Nephron progenitor cell (in vitro differentiated cells): ENCODE measurements at regions not wholly inside any gene's neighbourhood (a gene's known extent, or its start where the extent isn't known, plus 50 kb on each side); places are given as distances from the start of the nearest gene placed in this dataset.

ENCODE experiments used
- DNase-seq: peaks from one replicate; pipeline ENCODE4 v3.0.0; 2021
- H3K27ac Mint-ChIP-seq: 2 replicates; pipeline ENCODE4 v1.8.0; 2021; ENCODE audit warnings: mild to moderate bottlenecking, moderate library complexity, mixed read lengths
- H3K27me3 Mint-ChIP-seq: 2 replicates; pipeline ENCODE4 v1.8.0; 2021; ENCODE audit warnings: mild to moderate bottlenecking, low read depth, mixed read lengths; ENCODE audit not compliant: poor library complexity
- H3K36me3 Mint-ChIP-seq: 2 replicates; pipeline ENCODE4 v1.8.0; 2021; ENCODE audit warnings: low read depth, mixed read lengths
- H3K4me1 Mint-ChIP-seq: 2 replicates; pipeline ENCODE4 v1.8.0; 2021; ENCODE audit warnings: mixed read lengths
- H3K4me3 Mint-ChIP-seq: 2 replicates; pipeline ENCODE4 v1.8.0; 2021; ENCODE audit warnings: mild to moderate bottlenecking, moderate library complexity, mixed read lengths
- H3K9me3 Mint-ChIP-seq: 2 replicates; pipeline ENCODE4 v1.8.0; 2021; ENCODE audit warnings: mild to moderate bottlenecking, moderate library complexity, mixed read lengths
- CTCF ChIP-seq: fragments of 200-600 bp; sonication (generic); IDR thresholded peaks from 2 replicates; pipeline ENCODE4 v1.5.0; 2021; ENCODE audit warnings: antibody characterized with exemption

- Mint-ChIP-seq H3K27ac (no peak overlapping the region), H3K9me3 (peaks cover under 1% of the 10 kb centered on the region), H3K36me3 (no peaks in the 10 kb centered on the region), H3K4me3 (no peak overlapping the region), H3K4me1 (peaks cover 20% of the 10 kb centered on the region), H3K27me3 (peaks cover 6% of the 10 kb centered on the region)
- TF ChIP-seq CTCF = no peak
- no peak for DNase-seq
These were observed 860.1 kb downstream of the TBC1D22A start for GRCh38 chr22:47622541-47622940.

DNA sequence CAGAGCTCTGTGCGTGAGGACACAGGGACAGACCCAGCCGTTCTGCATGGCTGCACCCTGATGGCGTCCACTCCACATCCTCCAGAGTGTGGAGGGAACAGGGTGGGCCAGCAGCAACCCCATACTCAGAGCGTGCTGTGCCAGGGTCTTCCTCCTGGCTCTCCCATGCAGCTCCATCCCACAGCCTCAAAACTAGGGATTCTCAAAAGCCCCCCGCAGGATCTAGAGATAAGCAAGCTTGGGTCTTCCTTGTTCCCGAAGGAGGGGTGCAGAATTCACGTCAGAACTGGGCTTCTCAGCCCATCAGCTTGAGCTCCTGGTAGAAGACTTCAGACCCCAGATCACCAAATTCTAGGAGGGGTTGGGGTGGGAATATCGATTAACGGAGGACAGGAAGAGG, 858.8 kb downstream of the TBC1D22A start:
- H3K36me3 Mint-ChIP-seq = no peaks in the 10 kb centered on the region
- peaks cover 9% of the 10 kb centered on the region for H3K9me3 Mint-ChIP-seq
- peak; percentile 29 for DNase-seq
- TF ChIP-seq CTCF = no peak
- peak overlapping the region; percentile 7 for H3K4me3 Mint-ChIP-seq
- H3K4me1 Mint-ChIP-seq = peaks cover 20% of the 10 kb centered on the region
- peak overlapping the region; percentile 27 for H3K27ac Mint-ChIP-seq
- peaks cover 6% of the 10 kb centered on the region for H3K27me3 Mint-ChIP-seq

- Mint-ChIP-seq H3K9me3 (peaks cover 9% of the 10 kb centered on the region), H3K4me1 (peaks cover 20% of the 10 kb centered on the region), H3K27me3 (peaks cover 9% of the 10 kb centered on the region), H3K4me3 (no peak overlapping the region), H3K27ac (no peak overlapping the region), H3K36me3 (no peaks in the 10 kb centered on the region)
- no peak for DNase-seq
- no peak for TF ChIP-seq CTCF
These were observed 857.9 kb downstream of the TBC1D22A start for GRCh38 chr22:47620391-47620790.

DNA sequence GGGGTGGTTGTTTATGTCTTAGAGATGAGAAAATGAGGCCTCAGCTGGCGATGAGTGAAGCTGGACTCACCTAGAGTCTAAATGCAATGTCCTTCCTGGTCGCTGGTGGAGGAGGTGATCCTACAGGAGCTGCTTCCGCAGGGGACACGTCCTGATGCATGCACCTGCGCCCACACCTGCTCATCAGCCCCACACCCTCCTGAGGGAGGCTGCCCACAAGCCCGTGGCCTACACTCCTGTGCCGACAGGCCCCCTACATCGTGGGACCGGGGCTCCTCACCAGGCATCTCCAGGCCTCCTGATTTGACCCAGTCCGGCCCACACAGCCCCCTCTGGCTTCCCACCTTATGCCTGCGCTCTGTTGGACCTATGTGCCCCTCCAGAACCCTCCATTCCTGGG, 857.2 kb downstream of the TBC1D22A start:
- peaks cover 9% of the 10 kb centered on the region for H3K27me3 Mint-ChIP-seq
- no peak overlapping the region for H3K4me3 Mint-ChIP-seq
- peaks cover 20% of the 10 kb centered on the region for H3K4me1 Mint-ChIP-seq
- no peak for DNase-seq
- TF ChIP-seq CTCF = no peak
- peaks cover 9% of the 10 kb centered on the region for H3K9me3 Mint-ChIP-seq
- no peaks in the 10 kb centered on the region for H3K36me3 Mint-ChIP-seq
- H3K27ac Mint-ChIP-seq = no peak overlapping the region

DNA sequence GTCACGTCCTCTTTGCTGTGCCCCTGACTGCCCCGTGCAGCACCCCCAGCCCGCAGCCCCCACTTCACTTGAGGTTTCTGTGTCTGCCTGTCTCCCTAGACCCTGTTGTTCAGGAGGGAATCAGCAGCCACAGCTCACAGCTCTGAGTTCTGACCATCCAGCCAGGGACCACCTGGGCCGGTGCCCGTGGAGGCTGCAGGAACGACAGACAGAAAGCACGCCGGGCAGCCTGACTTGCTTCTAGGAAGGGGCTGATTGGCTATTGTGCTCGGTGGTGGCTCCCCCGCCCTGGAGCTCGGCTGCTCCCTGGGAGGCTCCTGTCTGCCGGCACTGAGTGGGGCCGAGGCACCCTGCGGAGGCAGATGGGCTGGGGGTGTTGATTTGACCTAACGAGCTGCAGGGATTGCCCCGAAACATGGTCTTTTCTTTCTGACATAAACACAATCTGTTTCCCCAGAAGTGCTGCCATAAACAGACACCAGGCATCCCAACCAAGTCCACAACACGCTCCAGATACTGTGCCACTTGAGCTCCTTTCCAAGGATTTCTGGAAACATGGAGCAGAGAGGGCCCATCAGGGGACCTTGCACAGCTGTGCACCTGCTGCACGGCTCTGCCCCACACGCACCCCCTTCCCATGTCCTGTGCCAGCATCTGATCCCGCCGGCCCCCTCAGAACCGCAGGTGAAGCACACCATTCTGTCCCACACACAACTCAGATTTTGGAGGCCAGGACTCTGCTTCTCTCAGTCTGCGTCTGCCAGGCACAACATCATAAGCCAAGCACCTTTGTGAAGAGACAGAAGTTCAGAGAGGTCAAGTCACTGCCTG, 855.9 kb downstream of the TBC1D22A start:
- no peak for TF ChIP-seq CTCF
- no peak overlapping the region for H3K4me3 Mint-ChIP-seq
- peaks cover 6% of the 10 kb centered on the region for H3K27me3 Mint-ChIP-seq
- peak; percentile 20 for DNase-seq
- H3K36me3 Mint-ChIP-seq = no peaks in the 10 kb centered on the region
- H3K4me1 Mint-ChIP-seq = peaks cover 20% of the 10 kb centered on the region
- no peak overlapping the region for H3K27ac Mint-ChIP-seq
- H3K9me3 Mint-ChIP-seq = peaks cover 9% of the 10 kb centered on the region

GRCh38 chr22:47617186-47617585, 854.7 kb downstream of the TBC1D22A start:
- Mint-ChIP-seq H3K36me3 (no peaks in the 10 kb centered on the region), H3K4me3 (no peak overlapping the region), H3K27me3 (peaks cover 6% of the 10 kb centered on the region), H3K4me1 (peaks cover 14% of the 10 kb centered on the region), H3K27ac (no peak overlapping the region), H3K9me3 (peaks cover 9% of the 10 kb centered on the region)
- no peak for TF ChIP-seq CTCF
- no peak for DNase-seq
